22Rv1 (cell line): ENCODE measurements at regions not wholly inside any gene's neighbourhood (a gene's known extent, or its start where the extent isn't known, plus 50 kb on each side); places are given as distances from the start of the nearest gene placed in this dataset.

Source experiments
- ZFX ChIP-seq: fragments of 450-650 bp; IDR thresholded peaks from 2 replicates; pipeline ENCODE4 v1.6.1; 2017; ENCODE audit warnings: antibody characterized with exemption, borderline replicate concordance
- TF ChIP-seq, protein P1 (sequence below): fragments of 450-650 bp; IDR thresholded peaks from 2 replicates; pipeline ENCODE4 v1.5.1; 2017; ENCODE audit warnings: mild to moderate bottlenecking

DNA sequence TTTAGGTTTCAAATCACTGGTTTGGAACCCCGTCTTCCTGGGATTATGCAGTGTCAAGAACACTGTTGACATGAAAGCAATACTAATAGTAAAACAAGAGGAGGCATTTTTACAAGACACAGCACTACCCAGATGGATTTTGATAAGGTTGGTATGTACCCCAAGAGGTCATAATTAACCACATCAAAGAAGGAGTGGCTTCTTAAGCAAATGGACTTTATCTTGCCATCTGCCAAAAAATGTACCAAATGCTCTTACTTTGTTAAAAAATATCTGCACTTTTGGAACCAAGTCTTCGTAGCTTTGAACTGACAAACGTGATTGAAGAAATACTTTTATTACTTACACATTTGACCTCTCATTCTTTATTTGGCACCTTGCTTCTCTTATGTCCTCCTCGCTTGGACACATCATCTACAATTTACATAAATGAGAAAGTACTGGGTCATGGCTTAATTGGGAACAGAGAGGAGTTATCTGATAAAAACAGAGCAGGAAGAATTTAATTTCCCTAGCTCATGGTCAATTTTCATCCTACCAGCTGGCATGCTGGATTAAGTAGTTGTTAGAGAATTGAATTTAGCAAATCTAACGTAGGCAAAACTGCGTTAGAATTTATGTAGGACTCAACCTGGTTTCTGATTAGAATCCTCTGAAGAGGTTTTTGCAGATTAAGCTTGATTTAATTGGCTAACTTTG lies 54.5 kb upstream of the PRICKLE1 start:
- TF ChIP-seq, protein P1, sequence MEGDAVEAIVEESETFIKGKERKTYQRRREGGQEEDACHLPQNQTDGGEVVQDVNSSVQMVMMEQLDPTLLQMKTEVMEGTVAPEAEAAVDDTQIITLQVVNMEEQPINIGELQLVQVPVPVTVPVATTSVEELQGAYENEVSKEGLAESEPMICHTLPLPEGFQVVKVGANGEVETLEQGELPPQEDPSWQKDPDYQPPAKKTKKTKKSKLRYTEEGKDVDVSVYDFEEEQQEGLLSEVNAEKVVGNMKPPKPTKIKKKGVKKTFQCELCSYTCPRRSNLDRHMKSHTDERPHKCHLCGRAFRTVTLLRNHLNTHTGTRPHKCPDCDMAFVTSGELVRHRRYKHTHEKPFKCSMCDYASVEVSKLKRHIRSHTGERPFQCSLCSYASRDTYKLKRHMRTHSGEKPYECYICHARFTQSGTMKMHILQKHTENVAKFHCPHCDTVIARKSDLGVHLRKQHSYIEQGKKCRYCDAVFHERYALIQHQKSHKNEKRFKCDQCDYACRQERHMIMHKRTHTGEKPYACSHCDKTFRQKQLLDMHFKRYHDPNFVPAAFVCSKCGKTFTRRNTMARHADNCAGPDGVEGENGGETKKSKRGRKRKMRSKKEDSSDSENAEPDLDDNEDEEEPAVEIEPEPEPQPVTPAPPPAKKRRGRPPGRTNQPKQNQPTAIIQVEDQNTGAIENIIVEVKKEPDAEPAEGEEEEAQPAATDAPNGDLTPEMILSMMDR = no peak
- no peak for TF ChIP-seq ZFX
